ENCODE measurements at regions not wholly inside any gene's neighbourhood (a gene's known extent, or its start where the extent isn't known, plus 50 kb on each side); places are given as distances from the start of the nearest gene placed in this dataset.
"Not testable (repeated sequence)": the region's sequence is repeated elsewhere in the genome, so short reads cannot be mapped to it uniquely, and the experiment has no call there.

GRCh38 chr5:152606050-152606449, 201.0 kb upstream of the NMUR2 start:
- H3K27me3 Mint-ChIP-seq; DNase-seq; H3K27ac Mint-ChIP-seq; H3K9me3 Mint-ChIP-seq; H3K36me3 Mint-ChIP-seq (ENCODE audit: low read depth); CTCF ChIA-PET; POLR2A ChIA-PET; H3K4me3 Mint-ChIP-seq; H3K4me1 Mint-ChIP-seq: not testable (repeated sequence)

- Mint-ChIP-seq H3K4me1 (no peaks in the 10 kb centered on the region), H3K9me3 (no peaks in the 10 kb centered on the region), H3K27ac (no peak overlapping the region), H3K27me3 (no peaks in the 10 kb centered on the region), H3K36me3 (ENCODE audit: low read depth) (no peaks in the 10 kb centered on the region), H3K4me3 (no peak overlapping the region)
- ChIA-PET POLR2A (no interaction called here), CTCF (no interaction called here)
- no peak for DNase-seq
Measured at GRCh38 chr5:152606776-152607364, 201.8 kb upstream of the NMUR2 start.

- Mint-ChIP-seq H3K27me3 (no peaks in the 10 kb centered on the region), H3K36me3 (ENCODE audit: low read depth) (no peaks in the 10 kb centered on the region), H3K4me1 (no peaks in the 10 kb centered on the region), H3K27ac (no peak overlapping the region), H3K4me3 (no peak overlapping the region), H3K9me3 (no peaks in the 10 kb centered on the region)
- CTCF ChIA-PET, result no interaction called here
- POLR2A ChIA-PET, result no interaction called here
- DNase-seq, result no peak
Measured at GRCh38 chr5:152607401-152608160, 202.5 kb upstream of the NMUR2 start.

DNA sequence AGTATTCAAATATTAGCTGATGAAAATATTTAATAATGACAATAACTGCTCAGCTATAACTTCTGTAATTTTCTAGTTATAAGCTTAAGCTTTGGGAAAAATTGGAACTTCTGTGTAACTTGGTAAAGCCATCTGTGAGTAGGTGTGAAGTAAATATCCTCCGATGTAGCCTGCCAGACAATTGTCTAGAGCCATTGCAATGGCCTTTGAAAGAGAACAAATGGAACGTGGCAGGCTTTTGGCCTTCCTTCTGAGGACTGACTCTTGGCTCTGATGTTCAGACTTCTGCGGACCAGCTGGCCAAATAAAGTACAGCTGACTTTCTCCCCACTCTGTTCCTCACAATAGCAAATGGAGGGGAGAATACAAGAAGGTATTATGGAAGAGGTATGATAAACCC, 203.4 kb upstream of the NMUR2 start:
- no peaks in the 10 kb centered on the region for H3K9me3 Mint-ChIP-seq
- no peak overlapping the region for H3K4me3 Mint-ChIP-seq
- DNase-seq, result no peak
- no peaks in the 10 kb centered on the region for H3K4me1 Mint-ChIP-seq
- POLR2A ChIA-PET, result no interaction called here
- H3K27me3 Mint-ChIP-seq, result no peaks in the 10 kb centered on the region
- H3K36me3 Mint-ChIP-seq (ENCODE audit: low read depth), result no peaks in the 10 kb centered on the region
- CTCF ChIA-PET, result no interaction called here
- H3K27ac Mint-ChIP-seq, result no peak overlapping the region

- Mint-ChIP-seq H3K4me1 (no peaks in the 10 kb centered on the region), H3K36me3 (ENCODE audit: low read depth) (no peaks in the 10 kb centered on the region), H3K27me3 (no peaks in the 10 kb centered on the region), H3K27ac (no peak overlapping the region), H3K9me3 (no peaks in the 10 kb centered on the region), H3K4me3 (no peak overlapping the region)
- POLR2A ChIA-PET, result no interaction called here
- no peak for DNase-seq
- CTCF ChIA-PET, result no interaction called here
Measured at GRCh38 chr5:152619756-152620155, 214.7 kb upstream of the NMUR2 start.

GRCh38 chr5:152622628-152623027, 217.5 kb upstream of the NMUR2 start:
- Mint-ChIP-seq H3K27me3 (no peaks in the 10 kb centered on the region), H3K4me3 (no peak overlapping the region), H3K9me3 (no peaks in the 10 kb centered on the region), H3K27ac (no peak overlapping the region), H3K4me1 (no peaks in the 10 kb centered on the region), H3K36me3 (ENCODE audit: low read depth) (no peaks in the 10 kb centered on the region)
- ChIA-PET POLR2A (no interaction called here), CTCF (no interaction called here)
- no peak for DNase-seq

GRCh38 chr5:152623951-152624350, 218.9 kb upstream of the NMUR2 start:
- Mint-ChIP-seq H3K27me3 (no peaks in the 10 kb centered on the region), H3K4me3 (no peak overlapping the region), H3K4me1 (no peaks in the 10 kb centered on the region), H3K27ac (no peak overlapping the region), H3K36me3 (ENCODE audit: low read depth) (no peaks in the 10 kb centered on the region), H3K9me3 (no peaks in the 10 kb centered on the region)
- no peak for DNase-seq
- CTCF ChIA-PET, result no interaction called here
- POLR2A ChIA-PET, result no interaction called here

DNA sequence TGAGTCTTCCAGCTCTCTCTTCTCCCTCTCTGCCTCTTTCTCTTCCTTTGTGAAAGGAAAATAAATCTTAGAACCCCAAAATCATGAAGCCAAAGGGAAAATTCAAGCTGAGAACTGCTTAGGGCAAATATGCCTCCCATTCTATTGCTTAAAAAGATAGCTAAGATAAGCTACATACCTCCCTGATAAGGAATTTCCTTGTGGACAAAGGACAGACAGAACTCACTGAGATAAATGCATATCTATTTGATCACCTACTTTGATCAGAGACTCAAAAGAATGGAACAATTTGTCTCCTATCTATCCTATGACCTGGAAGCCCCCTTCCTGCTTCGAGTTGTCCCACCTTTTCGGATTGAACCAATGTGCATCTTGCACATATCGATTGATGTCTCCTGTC, 220.6 kb upstream of the NMUR2 start:
- POLR2A ChIA-PET, result no interaction called here
- DNase-seq, result no peak
- Mint-ChIP-seq H3K27ac (no peak overlapping the region), H3K27me3 (no peaks in the 10 kb centered on the region), H3K9me3 (no peaks in the 10 kb centered on the region), H3K36me3 (ENCODE audit: low read depth) (no peaks in the 10 kb centered on the region), H3K4me3 (no peak overlapping the region), H3K4me1 (no peaks in the 10 kb centered on the region)
- CTCF ChIA-PET, result no interaction called here

GRCh38 chr5:152631221-152631620, 226.1 kb upstream of the NMUR2 start:
- no peak for DNase-seq
- Mint-ChIP-seq H3K9me3 (no peaks in the 10 kb centered on the region), H3K36me3 (ENCODE audit: low read depth) (no peaks in the 10 kb centered on the region), H3K27me3 (no peaks in the 10 kb centered on the region), H3K4me3 (no peak overlapping the region), H3K4me1 (no peaks in the 10 kb centered on the region), H3K27ac (no peak overlapping the region)
- CTCF ChIA-PET, result no interaction called here
- POLR2A ChIA-PET, result no interaction called here

- no peaks in the 10 kb centered on the region for H3K9me3 Mint-ChIP-seq
- no peaks in the 10 kb centered on the region for H3K36me3 Mint-ChIP-seq (ENCODE audit: low read depth)
- no peaks in the 10 kb centered on the region for H3K27me3 Mint-ChIP-seq
- CTCF ChIA-PET, result no interaction called here
- no peak overlapping the region for H3K27ac Mint-ChIP-seq
- DNase-seq, result no peak
- POLR2A ChIA-PET, result no interaction called here
- no peaks in the 10 kb centered on the region for H3K4me1 Mint-ChIP-seq
- no peak overlapping the region for H3K4me3 Mint-ChIP-seq
Measured at GRCh38 chr5:152632360-152632759, 227.3 kb upstream of the NMUR2 start.

DNA sequence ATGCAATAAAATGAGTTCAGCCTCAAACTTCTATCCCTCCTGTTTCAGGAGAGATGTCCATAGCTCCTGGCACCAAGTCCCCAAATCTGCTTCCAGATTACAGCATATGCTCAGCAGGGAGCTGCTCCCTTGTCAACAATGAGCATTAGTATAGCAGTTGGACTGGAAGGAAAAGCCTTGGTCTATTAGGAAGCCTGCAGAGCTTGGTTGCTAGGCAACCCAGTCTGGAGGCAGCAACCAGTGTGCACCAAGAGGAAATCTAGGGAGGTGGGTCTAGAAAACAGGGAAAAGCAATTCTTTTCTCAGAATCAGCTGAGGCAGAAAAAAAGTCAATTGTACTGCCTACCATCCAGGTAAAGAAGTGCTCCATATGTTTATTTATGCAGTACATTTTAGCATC, 229.5 kb upstream of the NMUR2 start:
- Mint-ChIP-seq H3K9me3 (no peaks in the 10 kb centered on the region), H3K4me1 (no peaks in the 10 kb centered on the region)
- POLR2A ChIA-PET, result no interaction called here

DNA sequence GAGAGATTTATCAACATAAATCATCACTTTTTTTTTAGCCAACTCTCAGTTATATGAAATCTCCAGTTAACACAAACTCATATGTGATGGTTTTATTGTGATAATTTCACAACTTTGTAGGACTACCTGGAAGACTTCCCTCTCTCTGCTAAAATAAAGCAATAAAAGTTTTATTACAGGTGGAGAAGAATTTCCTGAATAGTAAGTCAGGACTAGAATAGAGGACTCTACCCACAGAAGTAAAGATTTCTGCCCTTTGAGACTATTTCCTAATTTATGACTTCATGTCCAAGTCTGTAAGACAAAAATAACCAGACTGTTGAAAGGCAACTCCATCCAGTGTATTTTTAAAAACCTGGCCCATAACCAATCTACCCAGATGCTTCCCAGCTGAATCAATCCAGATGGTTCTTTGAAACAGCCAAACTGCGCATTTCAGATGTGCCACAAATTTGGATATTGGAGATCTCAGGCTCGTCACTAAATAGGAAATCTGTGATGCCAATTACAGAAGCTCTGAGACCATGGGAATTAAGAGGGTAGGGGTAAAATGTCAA, 234.0 kb upstream of the NMUR2 start:
- Mint-ChIP-seq H3K27me3 (no peaks in the 10 kb centered on the region), H3K36me3 (ENCODE audit: low read depth) (no peaks in the 10 kb centered on the region), H3K9me3 (no peaks in the 10 kb centered on the region), H3K4me1 (no peaks in the 10 kb centered on the region), H3K27ac (no peak overlapping the region), H3K4me3 (no peak overlapping the region)
- ChIA-PET CTCF (no interaction called here), POLR2A (no interaction called here)
- DNase-seq, result no peak

More for the DNA sequence above, 229.5 kb upstream of the NMUR2 start:
- Mint-ChIP-seq H3K4me3 (no peak overlapping the region), H3K27ac (no peak overlapping the region), H3K27me3 (no peaks in the 10 kb centered on the region), H3K36me3 (ENCODE audit: low read depth) (no peaks in the 10 kb centered on the region)
- DNase-seq, result no peak
- CTCF ChIA-PET, result no interaction called here

GRCh38 chr5:152641970-152642805, 237.1 kb upstream of the NMUR2 start:
- Mint-ChIP-seq H3K4me1 (no peaks in the 10 kb centered on the region), H3K36me3 (ENCODE audit: low read depth) (no peaks in the 10 kb centered on the region), H3K27ac (no peak overlapping the region), H3K27me3 (no peaks in the 10 kb centered on the region), H3K4me3 (no peak overlapping the region), H3K9me3 (no peaks in the 10 kb centered on the region)
- ChIA-PET CTCF (no interaction called here), POLR2A (no interaction called here)
- DNase-seq, result no peak

- ChIA-PET CTCF (no interaction called here), POLR2A (no interaction called here)
- Mint-ChIP-seq H3K27me3 (no peaks in the 10 kb centered on the region), H3K27ac (no peak overlapping the region), H3K4me3 (no peak overlapping the region), H3K36me3 (ENCODE audit: low read depth) (no peaks in the 10 kb centered on the region), H3K9me3 (no peaks in the 10 kb centered on the region), H3K4me1 (no peaks in the 10 kb centered on the region)
- DNase-seq, result no peak
Measured at GRCh38 chr5:152642880-152643279, 237.8 kb upstream of the NMUR2 start.

Data from activated CD4-positive, alpha-beta memory T cell treated with anti-CD3 and anti-CD28 coated beads, Interleukin-2, amount 10 ng/mL, durations not matched to agents 7 days and 5 days (primary cell).